HG03139 (cell line): ENCODE measurements at regions not wholly inside any gene's neighbourhood (a gene's known extent, or its start where the extent isn't known, plus 50 kb on each side); places are given as distances from the start of the nearest gene placed in this dataset.
A peak's percentile ranks its signal among the peaks of the same experiment; 100 is the strongest.

Experiments used
- ATAC-seq: cut with Tn5 transposase; IDR thresholded peaks from one replicate; pipeline ENCODE4 v1.9.1; 2021; ENCODE audit not compliant: unreplicated experiment

- ATAC-seq: no peak
Measured at GRCh38 chr2:221100467-221101089, 471.5 kb downstream of the EPHA4 start.

DNA sequence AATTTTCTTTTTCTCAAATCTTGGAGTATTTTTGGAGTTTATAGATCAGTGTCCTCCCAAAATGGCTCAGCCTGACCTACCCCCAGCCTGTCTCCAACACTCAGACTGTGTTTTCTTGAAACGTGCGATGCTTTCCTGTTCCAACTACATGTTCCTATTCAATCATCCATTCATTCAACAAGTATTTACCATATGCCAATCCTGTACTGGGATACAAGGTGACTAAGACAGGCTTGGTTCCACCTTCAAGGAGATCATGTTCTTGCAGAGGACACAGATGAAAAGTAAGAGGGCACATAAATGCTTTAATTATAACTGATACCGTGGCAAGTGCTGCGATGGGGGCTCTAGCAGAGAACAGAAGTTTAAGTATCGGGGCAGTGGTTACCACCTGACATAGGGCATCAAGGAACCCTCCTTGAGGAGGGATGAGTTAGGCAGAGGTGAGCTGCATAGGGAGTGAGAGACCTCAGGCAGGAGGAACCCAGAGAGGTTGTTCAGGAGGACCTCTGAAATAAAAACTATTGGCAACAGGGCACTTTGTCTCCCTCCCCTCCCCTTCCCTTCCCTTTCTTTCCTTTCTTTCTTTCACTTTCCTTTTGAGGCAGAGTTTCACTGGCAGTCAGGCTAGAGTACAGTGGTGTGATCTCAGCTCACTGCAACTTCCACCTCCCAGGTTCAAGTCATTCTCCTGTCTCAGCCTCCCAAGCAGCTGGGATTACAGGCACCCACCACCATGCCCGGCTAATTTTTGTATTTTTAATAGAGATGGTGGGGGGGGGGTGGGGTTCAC lies 469.0 kb downstream of the EPHA4 start:
- ATAC-seq: peak; percentile 62

- no peak for ATAC-seq
Measured at GRCh38 chr2:221103930-221104329, 468.2 kb downstream of the EPHA4 start.

DNA sequence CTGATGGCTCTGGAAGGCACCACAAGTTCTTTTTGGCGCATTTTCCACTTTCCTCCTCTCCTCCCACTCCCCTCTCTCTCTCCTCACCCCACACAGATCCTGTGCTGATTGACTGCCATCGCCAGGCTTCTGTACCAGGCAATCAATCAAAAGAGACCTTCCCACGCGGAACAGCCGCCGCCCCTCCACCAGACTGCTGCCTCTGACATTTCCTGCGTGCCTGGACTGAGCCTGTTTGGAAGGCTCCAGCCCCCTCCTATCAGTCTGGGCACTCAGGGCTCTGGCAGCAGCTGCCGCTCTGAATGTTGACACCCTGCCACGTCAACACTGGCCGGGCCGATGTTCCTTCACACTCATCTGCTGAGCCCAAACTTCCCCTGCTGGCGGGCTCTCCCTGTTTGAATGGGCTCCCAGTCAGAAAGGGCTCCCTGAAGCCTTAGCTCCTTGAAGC lies 467.7 kb downstream of the EPHA4 start:
- no peak for ATAC-seq

GRCh38 chr2:221106241-221106640 lies 465.9 kb downstream of the EPHA4 start:
- no peak for ATAC-seq

DNA sequence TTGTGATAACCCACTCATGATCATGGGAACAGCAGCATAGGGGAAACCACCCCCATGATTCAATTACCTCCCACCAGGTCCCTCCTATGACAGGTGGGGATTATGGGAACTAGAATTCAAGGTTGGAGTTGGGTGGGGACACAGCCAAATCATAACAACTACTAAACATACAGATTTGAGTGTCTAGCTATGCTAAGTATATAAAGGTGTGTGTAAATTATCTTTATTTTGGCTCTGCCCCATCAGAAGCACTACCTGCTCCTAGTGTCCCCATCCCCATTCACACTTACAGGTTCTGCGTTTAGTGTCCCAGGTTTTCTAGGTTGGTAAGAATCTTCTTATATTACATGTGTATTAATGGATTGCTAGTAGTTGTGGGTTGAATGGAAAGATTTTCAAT lies 464.7 kb downstream of the EPHA4 start:
- no peak for ATAC-seq

GRCh38 chr2:221109552-221109951 lies 462.6 kb downstream of the EPHA4 start:
- peak; percentile 67 for ATAC-seq

- no peak for ATAC-seq
Measured at GRCh38 chr2:221111739-221112138, 460.4 kb downstream of the EPHA4 start.

GRCh38 chr2:221112744-221113143 lies 459.4 kb downstream of the EPHA4 start:
- ATAC-seq: no peak

DNA sequence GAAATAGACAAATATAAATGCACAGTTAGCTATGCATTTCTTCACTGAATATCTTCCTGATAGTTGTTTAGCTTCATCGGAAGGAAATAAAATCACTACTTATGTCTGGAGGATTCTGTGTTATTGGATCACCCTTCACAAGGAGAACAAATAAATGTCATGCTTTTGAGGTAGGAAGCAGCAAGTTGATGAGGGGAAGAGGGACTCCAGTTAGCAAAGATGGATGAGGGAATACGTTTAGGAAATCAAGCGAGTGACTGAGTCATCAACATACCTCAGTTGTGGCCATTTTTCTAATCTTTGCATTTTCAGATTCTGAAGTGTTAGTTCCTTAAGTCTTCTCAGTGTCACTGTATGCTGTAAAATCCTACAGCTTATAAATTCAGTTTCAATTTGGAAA lies 456.2 kb downstream of the EPHA4 start:
- ATAC-seq: no peak

GRCh38 chr2:221120643-221121042 lies 451.5 kb downstream of the EPHA4 start:
- no peak for ATAC-seq

GRCh38 chr2:221123396-221123795 lies 448.7 kb downstream of the EPHA4 start:
- no peak for ATAC-seq

GRCh38 chr2:221124532-221125240 lies 447.4 kb downstream of the EPHA4 start:
- ATAC-seq: no peak

GRCh38 chr2:221125691-221126090 lies 446.4 kb downstream of the EPHA4 start:
- no peak for ATAC-seq

DNA sequence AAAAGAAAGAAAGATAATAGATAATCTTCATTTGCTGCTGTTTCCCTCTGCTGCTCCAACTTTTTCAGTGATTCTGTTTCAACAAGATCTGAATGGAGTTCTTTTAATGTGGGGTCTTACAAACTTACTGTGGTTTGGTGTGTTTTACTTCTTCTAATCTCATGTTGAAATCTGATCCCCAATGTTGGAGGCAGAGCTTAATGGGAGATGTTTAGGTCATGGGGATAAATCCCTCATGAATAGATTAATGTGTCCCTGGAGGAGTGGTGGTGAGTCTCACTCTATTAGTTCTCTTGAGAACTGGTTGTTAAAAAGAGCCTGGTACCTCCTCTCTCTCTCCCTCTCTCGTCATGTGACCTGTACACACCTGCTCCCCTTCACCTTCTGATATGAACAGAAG lies 442.4 kb downstream of the EPHA4 start:
- no peak for ATAC-seq

GRCh38 chr2:221130431-221130830 lies 441.7 kb downstream of the EPHA4 start:
- ATAC-seq: no peak

GRCh38 chr2:221133941-221134340 lies 438.2 kb downstream of the EPHA4 start:
- ATAC-seq: no peak

GRCh38 chr2:221134718-221135117 lies 437.4 kb downstream of the EPHA4 start:
- no peak for ATAC-seq

- ATAC-seq: no peak
Measured at GRCh38 chr2:221135699-221136098, 436.4 kb downstream of the EPHA4 start.

DNA sequence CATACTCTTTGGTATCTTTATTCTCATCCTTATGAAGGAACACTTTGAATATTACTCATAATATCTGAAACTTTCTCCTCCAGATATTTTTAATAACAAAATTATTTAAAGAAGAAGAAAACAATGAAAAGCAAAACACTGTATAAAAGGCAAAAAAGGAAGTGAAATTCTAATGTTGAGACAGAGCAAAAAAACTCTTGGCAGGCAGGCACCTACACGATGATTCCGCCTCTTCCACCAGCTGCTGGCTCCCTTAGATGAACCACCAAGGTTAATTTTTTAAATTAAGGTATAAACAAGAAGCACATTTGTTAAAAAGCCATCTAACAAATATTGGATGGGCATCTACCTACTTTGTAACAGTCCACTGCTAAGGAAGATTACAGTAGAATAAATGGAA lies 434.7 kb downstream of the EPHA4 start:
- ATAC-seq: no peak

- ATAC-seq: no peak
Measured at GRCh38 chr2:221142341-221142740, 429.8 kb downstream of the EPHA4 start.

GRCh38 chr2:221143231-221143630 lies 428.9 kb downstream of the EPHA4 start:
- no peak for ATAC-seq
